ENCODE measurements at regions not wholly inside any gene's neighbourhood (a gene's known extent, or its start where the extent isn't known, plus 50 kb on each side); places are given as distances from the start of the nearest gene placed in this dataset.
"Not testable (repeated sequence)": the region's sequence is repeated elsewhere in the genome, so short reads cannot be mapped to it uniquely, and the experiment has no call there.

DNA sequence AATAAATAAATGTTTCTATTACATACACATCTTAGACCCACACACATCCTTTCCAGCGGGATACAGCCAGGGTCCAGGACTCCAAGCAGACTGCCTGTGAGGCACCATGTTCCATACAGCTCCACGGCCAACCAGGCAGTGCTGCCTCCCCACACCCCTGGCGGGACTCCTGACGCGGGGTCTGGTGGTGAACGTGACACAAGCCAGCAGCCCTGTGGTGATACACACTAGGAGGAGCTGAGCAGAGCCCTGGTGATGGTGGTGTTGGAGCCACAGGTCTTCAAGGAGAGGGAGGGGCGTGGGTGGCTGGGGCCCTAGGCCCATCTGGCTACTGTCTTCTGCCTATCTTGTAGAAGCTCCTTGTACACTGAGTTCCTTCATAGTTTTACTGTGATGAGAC lies 53.1 kb upstream of the LPCAT1 start:
- DNase-seq: not testable (repeated sequence)

DNA sequence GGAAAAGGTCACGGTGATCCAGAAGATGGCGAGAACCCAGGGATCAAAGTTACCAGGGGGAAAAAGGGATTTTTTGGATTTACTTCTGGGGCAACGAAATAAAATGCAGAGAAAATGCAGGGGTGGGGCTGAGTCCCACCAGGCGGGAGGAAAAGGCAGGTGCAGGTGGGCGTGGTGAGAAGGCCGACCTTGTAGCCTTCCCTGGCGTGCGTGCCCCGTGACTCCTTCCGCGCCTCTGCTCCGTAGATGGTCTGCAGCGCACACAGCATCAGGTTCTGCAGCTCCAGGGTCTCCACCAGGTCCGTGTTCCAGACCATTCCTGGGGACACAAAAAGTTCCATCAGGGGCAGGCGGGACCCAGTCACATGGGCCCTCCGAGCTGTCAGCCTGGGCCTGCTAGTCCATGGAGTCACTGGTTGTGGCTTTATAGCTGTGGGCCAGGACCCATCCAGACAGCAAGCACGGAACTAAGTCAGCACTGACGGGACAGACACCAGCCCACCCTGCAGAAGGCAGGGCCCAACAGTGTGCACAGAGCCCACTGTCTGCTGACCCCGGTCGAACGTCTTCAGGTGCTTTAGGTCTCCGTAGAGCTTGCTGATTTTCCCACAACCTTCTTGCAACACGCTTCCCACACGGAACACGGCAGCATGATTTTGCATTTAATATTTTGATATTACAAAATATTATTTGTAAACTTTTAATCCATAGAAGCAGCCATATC lies 52.4 kb upstream of the LPCAT1 start:
- not testable (repeated sequence) for DNase-seq

DNA sequence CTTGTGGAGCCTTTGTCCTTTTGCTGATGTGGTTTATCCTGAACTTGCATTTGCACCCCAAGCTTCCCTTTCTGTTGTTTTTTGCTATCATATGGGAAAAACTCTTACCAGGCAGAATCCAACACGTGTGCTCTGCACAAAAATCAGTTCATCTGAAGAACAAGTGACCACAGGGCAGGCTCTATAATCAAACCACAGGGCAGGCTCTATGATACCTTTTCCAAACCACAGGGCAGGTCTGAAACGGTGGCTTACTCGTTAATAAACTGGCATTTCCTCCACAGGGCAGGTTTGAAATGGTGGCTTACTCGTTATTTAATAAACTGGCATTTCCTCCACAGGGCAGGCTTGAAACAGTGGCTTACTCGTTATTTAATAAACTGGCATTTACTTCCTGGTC lies 51.7 kb upstream of the LPCAT1 start:
- not testable (repeated sequence) for DNase-seq

DNA sequence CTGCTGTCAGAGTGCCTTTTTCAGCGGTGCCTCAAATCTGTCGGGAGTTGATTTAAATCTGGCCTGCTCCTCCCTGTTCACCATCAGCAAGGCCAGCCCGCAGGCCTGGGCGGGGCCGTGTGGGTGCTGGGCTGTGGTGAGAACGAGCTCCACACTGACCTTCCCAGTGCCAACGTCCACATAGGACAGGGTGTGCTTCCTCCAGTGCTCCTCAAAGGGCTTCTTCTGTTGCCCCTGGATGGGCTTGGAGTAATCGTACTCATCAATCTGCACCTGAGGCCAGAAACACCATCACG lies 50.2 kb upstream of the LPCAT1 start:
- DNase-seq: not testable (repeated sequence)

DNA sequence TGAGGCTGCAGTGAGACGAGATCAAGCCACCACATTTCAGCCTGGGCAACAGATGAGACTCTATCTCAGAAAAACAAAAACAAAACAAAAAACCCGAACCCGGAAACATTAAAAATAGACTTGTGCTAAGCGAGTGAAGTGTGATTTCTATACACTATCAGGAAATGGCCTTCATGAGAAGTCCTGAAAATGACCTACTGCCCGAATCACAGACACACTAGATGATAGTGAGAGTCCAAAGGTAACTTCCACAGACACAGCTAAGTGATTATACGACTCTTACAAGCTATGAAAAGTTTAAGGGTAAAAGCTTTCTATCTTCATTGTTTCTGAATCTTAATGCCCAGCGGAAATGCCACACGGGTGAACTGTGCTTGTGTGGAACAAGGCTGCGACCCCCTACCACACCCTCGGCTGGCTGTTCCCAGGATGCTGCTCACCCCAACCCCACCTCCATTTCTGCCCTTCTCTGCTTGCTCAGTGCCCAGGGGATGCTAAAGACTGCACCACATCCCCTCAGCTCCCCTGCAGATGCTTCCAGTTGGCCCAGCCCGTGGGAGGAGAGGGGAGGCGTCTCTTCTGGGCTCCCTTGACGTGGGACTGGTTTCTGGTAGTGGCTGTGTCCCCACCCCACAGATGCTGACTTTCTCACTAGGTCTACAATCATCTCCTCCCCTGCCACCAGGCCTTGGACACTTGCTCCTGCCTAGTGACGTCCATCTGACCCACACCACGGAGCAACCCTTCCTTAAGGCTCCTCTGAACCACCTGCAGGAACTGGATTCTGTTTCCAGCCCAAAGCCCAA lies 49.7 kb upstream of the LPCAT1 start:
- DNase-seq: not testable (repeated sequence)

Measured in NCI-H1048 (cell line).